ENCODE measurements at regions not wholly inside any gene's neighbourhood (a gene's known extent, or its start where the extent isn't known, plus 50 kb on each side); places are given as distances from the start of the nearest gene placed in this dataset.

GRCh38 chr1:2948751-2949680 is 72.3 kb upstream of the ACTRT2 start:
- Histone ChIP-seq H3K9me3 (ENCODE audit: control extremely low read depth in 1 of 3, control insufficient read depth in 2 of 3, insufficient read depth in 1 of 3, low read length in 2 of 3) (peaks cover 0 to 48% (median 28%) of the 10 kb centered on the region in 3 donors), H4K20me1 (ENCODE audit: control insufficient read depth, insufficient read depth, low read length, poor library complexity, severe bottlenecking) (no peaks in the 10 kb centered on the region), H3K4me3 (ENCODE audit: control extremely low read depth in 1 of 5, extremely low read depth in 1 of 5, insufficient read depth in 1 of 5, low read depth in 2 of 5, low read length in 4 of 5) (no peak overlapping the region), H3K4me1 (ENCODE audit: control insufficient read depth in 2 of 2, insufficient read depth in 2 of 2, low read length in 2 of 2) (peaks cover 25 to 66% of the 10 kb centered on the region in 2 donors), H3K9ac (ENCODE audit: low read length) (no peak overlapping the region), H3K79me2 (ENCODE audit: control insufficient read depth, insufficient read depth, low read length) (no peaks in the 10 kb centered on the region), H3K4me2 (replicated peaks; ENCODE audit: low read depth, low read length, poor library complexity, severe bottlenecking) (no peak overlapping the region), H3K27ac (ENCODE audit: low read length in 2 of 2) (no peak overlapping the region), H3K27me3 (replicated peaks in 1 of 4; ENCODE audit: control extremely low read depth in 1 of 4, control insufficient read depth in 3 of 4, insufficient read depth in 4 of 4, low read length in 3 of 4) (peaks cover 0 to 5% (median 1%) of the 10 kb centered on the region in 4 experiments), H3K36me3 (replicated peaks in 1 of 2; ENCODE audit: control extremely low read depth in 1 of 2, control insufficient read depth in 1 of 2, extremely low read depth in 1 of 2, insufficient read depth in 2 of 2, low read length in 1 of 2) (no peaks in the 10 kb centered on the region), H2AFZ (ENCODE audit: insufficient read depth, low read depth, low read length, poor library complexity, severe bottlenecking) (no peak overlapping the region)
- ATAC-seq (ENCODE audit: low read depth) (no peak), DNase-seq (no peak)
- H3K9me3 Mint-ChIP-seq (ENCODE audit: insufficient read depth): peaks cover 4% of the 10 kb centered on the region
- TF ChIP-seq CTCF (IDR thresholded peaks at IDR 0.05) (no peak), EZH2 (IDR thresholded peaks at IDR 0.05; ENCODE audit: borderline replicate concordance, insufficient read depth, low read depth, low read length, poor library complexity, severe bottlenecking) (no peak)
- no peak overlapping the region for H3K4me3 Mint-ChIP-seq
- POLR2A ChIA-PET: no interaction called here
- CTCF ChIA-PET: no interaction called here
- no peak overlapping the region for H3K27ac Mint-ChIP-seq
- H3K27me3 Mint-ChIP-seq: no peaks in the 10 kb centered on the region
- intact Hi-C loops (cut with micrococcal nuclease): no loop called here
- peaks cover 46% of the 10 kb centered on the region for H3K4me1 Mint-ChIP-seq
- 93% methylated on average over 21 of the region's 31 CpGs for WGBS (ENCODE audit: insufficient coverage)
